GM12878 (cell line): ENCODE measurements at regions not wholly inside any gene's neighbourhood (a gene's known extent, or its start where the extent isn't known, plus 50 kb on each side); places are given as distances from the start of the nearest gene placed in this dataset.

Experiments used
- EZH2 ChIP-seq: IDR thresholded peaks from 2 replicates; pipeline ENCODE4 v1.6.1; 2012; ENCODE audit warnings: low read depth, mild to moderate bottlenecking, control low read depth, inconsistent platforms, low read length, borderline replicate concordance; ENCODE audit not compliant: control insufficient read depth
- MAX ChIP-seq: IDR thresholded peaks from 2 replicates; pipeline ENCODE4 v1.6.1; 2012; ENCODE audit warnings: low read depth, low read length, improper control_type of control experiment
- RAD51 ChIP-seq: fragments of 450-650 bp; IDR thresholded peaks from 2 replicates; pipeline ENCODE4 v1.6.1; 2016; ENCODE audit warnings: moderate library complexity, mild to moderate bottlenecking, inconsistent platforms
- RBBP5 ChIP-seq: fragments of 200-600 bp; sonication (generic); conservative IDR thresholded peaks from 2 replicates; pipeline ENCODE4 v1.6.1; 2016
- RELA ChIP-seq: fragments of 450-650 bp; IDR thresholded peaks from 2 replicates; pipeline ENCODE4 v1.8.0; 2014; ENCODE audit warnings: borderline replicate concordance; ENCODE audit not compliant: partially characterized antibody

DNA sequence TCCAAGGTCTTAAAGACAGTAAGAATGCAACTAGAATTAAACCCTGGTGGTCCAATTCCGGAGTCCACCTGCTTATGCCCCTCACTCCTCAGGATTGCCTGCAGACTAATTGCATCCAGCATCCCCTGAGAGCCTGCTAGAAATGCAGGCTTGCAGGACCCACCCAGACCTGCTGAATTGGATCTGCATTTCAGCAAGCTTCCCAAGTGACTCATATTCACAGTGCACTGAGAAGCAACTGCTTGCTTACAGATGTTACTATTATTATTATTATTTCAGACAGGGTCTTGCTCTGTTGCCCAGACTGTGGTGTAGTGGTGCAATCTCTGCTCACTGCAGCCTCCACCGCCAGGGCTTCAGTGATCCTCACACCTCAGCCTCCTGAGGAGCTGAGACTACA lies 83.5 kb upstream of the VGLL4 start:
- TF ChIP-seq EZH2: no peak
- TF ChIP-seq RELA: no peak
- no peak for TF ChIP-seq MAX
- no peak for TF ChIP-seq RAD51
- TF ChIP-seq RBBP5: no peak
